OCI-LY7 (cell line): ENCODE measurements at regions not wholly inside any gene's neighbourhood (a gene's known extent, or its start where the extent isn't known, plus 50 kb on each side); places are given as distances from the start of the nearest gene placed in this dataset.

ENCODE experiments used
- EZH2phosphoT487 ChIP-seq: fragments of 200-600 bp; sonication (generic); IDR thresholded peaks from 2 replicates; pipeline ENCODE4 v1.6.1; 2018; ENCODE audit warnings: low read depth, borderline replicate concordance, mild to moderate bottlenecking, mixed run types, antibody characterized with exemption, low read length, moderate library complexity, mixed read lengths
- TF ChIP-seq, protein P1 (sequence below): fragments of 200-600 bp; sonication (generic); conservative IDR thresholded peaks from 2 replicates; pipeline ENCODE4 v1.5.1; 2014; ENCODE audit warnings: mild to moderate bottlenecking, antibody characterized with exemption, low read length, moderate library complexity, mixed read lengths

DNA sequence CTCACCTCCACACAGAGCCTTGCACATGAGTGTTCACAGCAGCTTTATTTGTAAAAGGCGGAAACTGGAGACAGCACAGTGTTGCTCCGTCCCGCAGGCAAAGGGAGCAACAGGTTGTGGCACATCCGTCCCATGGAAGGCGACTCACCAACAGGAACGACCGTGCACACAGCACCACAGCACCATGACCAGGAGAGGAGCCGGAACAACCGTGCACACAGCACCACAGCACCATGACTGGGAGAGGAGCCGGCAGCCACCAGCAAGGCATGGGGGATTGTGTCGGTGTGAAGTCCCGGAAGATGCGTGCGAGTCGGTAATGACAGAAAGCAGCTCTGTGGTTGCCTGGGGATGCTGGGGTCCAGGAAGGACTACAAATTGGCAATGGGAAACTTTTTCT, 158.5 kb downstream of the C9orf50 start:
- TF ChIP-seq, protein P1, sequence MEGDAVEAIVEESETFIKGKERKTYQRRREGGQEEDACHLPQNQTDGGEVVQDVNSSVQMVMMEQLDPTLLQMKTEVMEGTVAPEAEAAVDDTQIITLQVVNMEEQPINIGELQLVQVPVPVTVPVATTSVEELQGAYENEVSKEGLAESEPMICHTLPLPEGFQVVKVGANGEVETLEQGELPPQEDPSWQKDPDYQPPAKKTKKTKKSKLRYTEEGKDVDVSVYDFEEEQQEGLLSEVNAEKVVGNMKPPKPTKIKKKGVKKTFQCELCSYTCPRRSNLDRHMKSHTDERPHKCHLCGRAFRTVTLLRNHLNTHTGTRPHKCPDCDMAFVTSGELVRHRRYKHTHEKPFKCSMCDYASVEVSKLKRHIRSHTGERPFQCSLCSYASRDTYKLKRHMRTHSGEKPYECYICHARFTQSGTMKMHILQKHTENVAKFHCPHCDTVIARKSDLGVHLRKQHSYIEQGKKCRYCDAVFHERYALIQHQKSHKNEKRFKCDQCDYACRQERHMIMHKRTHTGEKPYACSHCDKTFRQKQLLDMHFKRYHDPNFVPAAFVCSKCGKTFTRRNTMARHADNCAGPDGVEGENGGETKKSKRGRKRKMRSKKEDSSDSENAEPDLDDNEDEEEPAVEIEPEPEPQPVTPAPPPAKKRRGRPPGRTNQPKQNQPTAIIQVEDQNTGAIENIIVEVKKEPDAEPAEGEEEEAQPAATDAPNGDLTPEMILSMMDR, result no peak
- TF ChIP-seq EZH2phosphoT487, result no peak
